ENCODE measurements at regions not wholly inside any gene's neighbourhood (a gene's known extent, or its start where the extent isn't known, plus 50 kb on each side); places are given as distances from the start of the nearest gene placed in this dataset.

GRCh38 chr15:77731945-77732344 lies 99.2 kb upstream of the LINGO1 start:
- TF ChIP-seq GATA2 (IDR thresholded peaks at IDR 0.05; ENCODE audit: low read depth, low read length) (no peak), GATA3 (IDR thresholded peaks at IDR 0.05; ENCODE audit: low read depth, low read length) (no peak)
